IMR-90 (cell line): ENCODE measurements at regions not wholly inside any gene's neighbourhood (a gene's known extent, or its start where the extent isn't known, plus 50 kb on each side); places are given as distances from the start of the nearest gene placed in this dataset.

Experiments used
- ATAC-seq: fragments of 200-7000 bp; cut with Tn5 transposase; 2 replicates; pipeline ENCODE4 v1.9.1; 2020; ENCODE audit warnings: low read depth, mild to moderate bottlenecking, moderate library complexity
- BruUV-seq: library from RNA; stranded (reverse); fragments of 400-500 nt; replicated peaks from 2 replicates; lab custom pipeline; 2021; lab: Mats Ljungman, UMichigan
- CTCF ChIA-PET: fragments of 300-600 bp; formaldehyde crosslinking; extraction: SDS; loops from one replicate; lab custom pipeline; 2021; ENCODE audit warnings: antibody characterized with exemption; lab: Yijun Ruan, JAX
- POLR2A ChIA-PET: fragments of 300-600 bp; sonication (Branson Sonifier 250); formaldehyde crosslinking; loops from one replicate; lab custom pipeline; 2022; ENCODE audit warnings: antibody characterized with exemption; ENCODE audit not compliant: unreplicated experiment; lab: Charles Lee
- DNase-seq: peaks from one replicate; pipeline ENCODE4 v3.0.0; 2013
- H2AFZ ChIP-seq: replicated peaks from 2 replicates; pipeline ENCODE3; 2013; ENCODE audit warnings: low read length, mild to moderate bottlenecking; ENCODE audit not compliant: poor library complexity
- H2AK5ac ChIP-seq: 2 replicates; pipeline ENCODE4 v1.6.1; 2013; ENCODE audit warnings: low read depth, low read length, inconsistent platforms
- H2AK9ac ChIP-seq: replicated peaks from 2 replicates; pipeline ENCODE3; 2013; ENCODE audit warnings: mild to moderate bottlenecking, low read depth, low read length, moderate library complexity; ENCODE audit not compliant: poor library complexity
- H2BK120ac ChIP-seq: 2 replicates; pipeline ENCODE4 v1.6.1; 2013; ENCODE audit warnings: low read depth, low read length, inconsistent platforms
- H2BK15ac ChIP-seq: 3 replicates; pipeline ENCODE4 v1.6.1; 2013; ENCODE audit warnings: low read depth, low read length, inconsistent platforms
- H2BK20ac ChIP-seq: 2 replicates; pipeline ENCODE4 v1.6.1; 2013; ENCODE audit warnings: low read depth, mild to moderate bottlenecking, inconsistent platforms, low read length, moderate library complexity
- H2BK5ac ChIP-seq: 2 replicates; pipeline ENCODE4 v1.6.1; 2013; ENCODE audit warnings: mild to moderate bottlenecking, low read depth, low read length, inconsistent platforms; ENCODE audit not compliant: poor library complexity, severe bottlenecking
- H3K14ac ChIP-seq: replicated peaks from 2 replicates; pipeline ENCODE4 v1.6.1; 2013; ENCODE audit warnings: low read depth, low read length, inconsistent platforms
- H3K18ac ChIP-seq: 2 replicates; pipeline ENCODE4 v1.6.1; 2013; ENCODE audit warnings: low read depth, low read length, control low read depth
- H3K23ac ChIP-seq: 2 replicates; pipeline ENCODE4 v1.6.1; 2013; ENCODE audit warnings: low read depth, low read length, inconsistent platforms
- H3K27ac ChIP-seq: 2 replicates; pipeline ENCODE4 v1.5.1; 2013; ENCODE audit warnings: mild to moderate bottlenecking, control low read depth, low read length; ENCODE audit not compliant: insufficient read depth
- H3K27me3 ChIP-seq: 2 replicates; pipeline ENCODE4 v1.6.1; 2013; ENCODE audit warnings: low read length; ENCODE audit not compliant: control insufficient read depth, insufficient read depth
- H3K36me3 ChIP-seq: 2 replicates; pipeline ENCODE4 v1.6.1; 2013; ENCODE audit warnings: low read length, mixed read lengths; ENCODE audit not compliant: control insufficient read depth, insufficient read depth
- H3K4ac ChIP-seq: 2 replicates; pipeline ENCODE4 v1.6.1; 2013; ENCODE audit warnings: low read depth, low read length, inconsistent platforms
- H3K4me1 ChIP-seq: 2 replicates; pipeline ENCODE4 v1.6.1; 2013; ENCODE audit warnings: low read length, mixed read lengths; ENCODE audit not compliant: control insufficient read depth, insufficient read depth
- H3K4me2 ChIP-seq: 2 replicates; pipeline ENCODE4 v1.6.1; 2013; ENCODE audit warnings: low read depth, mild to moderate bottlenecking, control low read depth, low read length, moderate library complexity
- H3K4me3 ChIP-seq: 2 replicates; pipeline ENCODE4 v1.5.1; 2013; ENCODE audit warnings: low read depth, mild to moderate bottlenecking, control low read depth, low read length, moderate library complexity; ENCODE audit not compliant: insufficient read depth
- H3K56ac ChIP-seq: 2 replicates; pipeline ENCODE4 v1.6.1; 2013; ENCODE audit warnings: low read length, inconsistent platforms; ENCODE audit not compliant: insufficient read depth; ENCODE audit errors: extremely low read depth
- H3K79me1 ChIP-seq, 2 experiments: 2 replicates each; pipeline ENCODE4 v1.6.1; 2013; ENCODE audit warnings: low read length in 2 of 2, inconsistent platforms in 1 of 2, low read depth in 1 of 2
- H3K9ac ChIP-seq: 2 replicates; pipeline ENCODE4 v1.6.1; 2013; ENCODE audit warnings: low read depth, low read length, control low read depth
- H3K9me1 ChIP-seq: 2 replicates; pipeline ENCODE4 v1.6.1; 2013; ENCODE audit warnings: low read length, inconsistent platforms; ENCODE audit not compliant: insufficient read depth
- H3K9me3 ChIP-seq: 2 replicates; pipeline ENCODE4 v1.6.1; 2013; ENCODE audit warnings: low read length; ENCODE audit not compliant: control insufficient read depth, insufficient read depth
- H4K20me1 ChIP-seq: 2 replicates; pipeline ENCODE4 v1.6.1; 2013; ENCODE audit warnings: low read length, inconsistent platforms; ENCODE audit not compliant: insufficient read depth
- H4K5ac ChIP-seq: 2 replicates; pipeline ENCODE4 v1.6.1; 2013; ENCODE audit warnings: mild to moderate bottlenecking, low read depth, low read length, control low read depth
- H4K8ac ChIP-seq, 2 experiments: 2 replicates each; pipeline ENCODE4 v1.6.1; 2013; ENCODE audit warnings: low read depth in 2 of 2, low read length in 2 of 2, control low read depth in 1 of 2, inconsistent platforms in 1 of 2
- H4K91ac ChIP-seq: 2 replicates; pipeline ENCODE4 v1.6.1; 2013; ENCODE audit warnings: low read depth, low read length, inconsistent platforms; ENCODE audit not compliant: insufficient read depth
- BHLHE40 ChIP-seq: fragments of 150-350 bp; IDR thresholded peaks from 2 replicates; pipeline ENCODE4 v1.6.1; 2016; ENCODE audit warnings: mild to moderate bottlenecking, low read depth, low read length
- CEBPB ChIP-seq: IDR thresholded peaks from 2 replicates; pipeline ENCODE4 v1.6.1; 2012; ENCODE audit warnings: low read depth, low read length, improper control_type of control experiment
- CHD1 ChIP-seq: IDR thresholded peaks from 2 replicates; pipeline ENCODE4 v1.6.1; 2012; ENCODE audit warnings: low read depth, low read length, improper control_type of control experiment
- FOS ChIP-seq: fragments of 150-350 bp; IDR thresholded peaks from 2 replicates; pipeline ENCODE4 v1.6.1; 2016; ENCODE audit warnings: low read depth, low read length
- MAFK ChIP-seq: IDR thresholded peaks from 2 replicates; pipeline ENCODE4 v1.6.1; 2012; ENCODE audit warnings: low read depth, low read length, improper control_type of control experiment
- MAZ ChIP-seq: IDR thresholded peaks from 2 replicates; pipeline ENCODE4 v1.6.1; 2012; ENCODE audit warnings: low read depth, mild to moderate bottlenecking, low read length, improper control_type of control experiment, moderate library complexity, borderline replicate concordance
- MXI1 ChIP-seq: IDR thresholded peaks from 2 replicates; pipeline ENCODE4 v1.6.1; 2012; ENCODE audit warnings: low read depth, mild to moderate bottlenecking, low read length, moderate library complexity, borderline replicate concordance
- NFE2L2 ChIP-seq: fragments of 150-350 bp; IDR thresholded peaks from 2 replicates; pipeline ENCODE4 v1.6.1; 2016; ENCODE audit warnings: low read depth, mild to moderate bottlenecking, low read length
- POLR2A ChIP-seq: IDR thresholded peaks from 2 replicates; pipeline ENCODE4 v1.6.1; 2012; ENCODE audit warnings: mild to moderate bottlenecking, low read depth, low read length
- RAD21 ChIP-seq: IDR thresholded peaks from 2 replicates; pipeline ENCODE4 v1.6.1; 2012; ENCODE audit warnings: low read length, improper control_type of control experiment
- RCOR1 ChIP-seq: IDR thresholded peaks from 2 replicates; pipeline ENCODE4 v1.6.1; 2012; ENCODE audit warnings: mild to moderate bottlenecking, low read length, improper control_type of control experiment; ENCODE audit not compliant: insufficient replicate concordance
- RFX5 ChIP-seq: IDR thresholded peaks from 2 replicates; pipeline ENCODE4 v1.8.0; 2012; ENCODE audit warnings: low read depth, mild to moderate bottlenecking, low read length, moderate library complexity
- SMC3 ChIP-seq: fragments of 150-350 bp; IDR thresholded peaks from 2 replicates; pipeline ENCODE4 v1.6.1; 2016; ENCODE audit warnings: low read depth, mild to moderate bottlenecking, antibody characterized with exemption, low read length, moderate library complexity
- WGBS, 2 experiments: methylation state at CpG; one replicate each; pipeline versions ENCODE4 v1.1.5 to v1.1.7; 2013; ENCODE audit warnings: missing lambda C conversion rate in 2 of 2; ENCODE audit not compliant: insufficient read length in 1 of 2; ENCODE audit errors: extremely low coverage in 2 of 2; 5-methylcytosine and 5-hydroxymethylcytosine counted together
- dilution Hi-C: fragments of 300-500 bp; cut with HindIII; formaldehyde crosslinking; loops from one replicate; pipeline ENCODE4 v1.14.3; 2018; ENCODE audit warnings: low sequenced_read_pairs; ENCODE audit not compliant: unreplicated experiment
- in situ Hi-C: fragments of 300-500 bp; cut with MboI; formaldehyde crosslinking; loops from 3 replicates; pipeline ENCODE4 v1.14.3; 2019; ENCODE audit warnings: low sequenced_read_pairs, inconsistent platforms, mixed read lengths
- intact Hi-C: fragments of 100-400 bp; cut with micrococcal nuclease; formaldehyde crosslinking; loops from 2 replicates; pipeline ENCODE4 v1.10.0; 2022
- TF ChIP-seq, protein P1 (sequence below): conservative IDR thresholded peaks from 2 replicates; pipeline ENCODE4 v1.5.1; 2012; ENCODE audit warnings: mild to moderate bottlenecking, low read depth, low read length, improper control_type of control experiment
- TF ChIP-seq, protein P2 (sequence below): fragments of 150-350 bp; IDR thresholded peaks from 2 replicates; pipeline ENCODE4 v1.6.1; 2017; ENCODE audit warnings: mild to moderate bottlenecking, antibody characterized with exemption, low read length, low read depth
- TF ChIP-seq, protein P3 (sequence below): fragments of 150-350 bp; IDR thresholded peaks from 2 replicates; pipeline ENCODE4 v1.6.1; 2016; ENCODE audit warnings: low read depth, mild to moderate bottlenecking, low read length, moderate library complexity, borderline replicate concordance

DNA sequence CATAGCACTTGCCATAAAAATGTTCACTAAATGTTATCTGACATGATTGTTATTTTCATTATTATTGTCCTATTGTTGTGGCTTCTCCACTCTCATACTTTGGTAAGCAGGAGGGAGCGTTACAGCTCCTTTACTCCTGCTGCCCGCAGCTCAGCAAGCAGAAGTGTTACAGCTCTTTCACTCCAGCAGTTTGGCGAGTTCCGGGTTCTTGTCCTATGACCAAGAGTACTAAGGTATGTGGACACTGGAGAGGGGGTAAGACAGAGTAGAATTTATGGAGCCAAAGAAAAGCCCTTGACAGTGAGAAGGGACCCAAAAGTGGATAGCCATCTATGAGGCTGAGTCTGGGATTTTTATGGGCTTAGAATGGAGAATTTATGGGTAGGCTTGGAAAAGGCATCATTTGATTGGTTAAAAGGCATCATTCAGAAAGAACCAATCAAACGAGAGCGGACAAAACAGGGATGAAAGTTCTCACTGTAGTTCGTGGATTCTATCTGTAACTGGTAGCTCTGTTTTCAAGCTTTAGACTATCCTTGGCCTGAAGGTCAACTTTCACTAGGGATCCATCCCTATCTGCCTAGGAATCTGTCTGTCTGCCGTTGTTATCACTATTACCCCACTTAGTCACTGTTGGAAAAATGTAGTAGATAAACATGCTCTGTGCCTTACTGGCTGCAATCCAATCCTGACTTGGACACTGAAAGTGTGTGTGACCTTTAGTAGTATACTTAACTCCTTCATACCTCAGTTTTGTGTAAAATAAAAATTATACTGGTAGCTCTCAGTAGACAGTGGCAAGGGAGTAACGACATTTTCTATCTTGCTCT is 545.6 kb upstream of the LCORL start:
- no CpG with 5 or more reads among the region's 9 CpGs for WGBS, 2 experiments
- Histone ChIP-seq H2AK5ac (no peak overlapping the region), H2BK5ac (no peak overlapping the region), H3K9me3 (no peaks in the 10 kb centered on the region; the same call in 1 of the 2 replicates), H3K36me3 (no peaks in the 10 kb centered on the region), H2BK120ac (no peak overlapping the region), H3K4me3 (no peak overlapping the region), H4K20me1 (no peaks in the 10 kb centered on the region), H3K56ac (no peak overlapping the region), H2AFZ (no peak overlapping the region), H3K27ac (no peak overlapping the region), H3K9me1 (no peaks in the 10 kb centered on the region), H3K4me1 (no peaks in the 10 kb centered on the region), H4K8ac (no peak overlapping the region), H2AK9ac (no peak overlapping the region), H4K5ac (no peak overlapping the region), H3K79me1 (no peaks in the 10 kb centered on the region), H3K9ac (no peak overlapping the region), H3K27me3 (no peaks in the 10 kb centered on the region), H4K91ac (no peak overlapping the region), H3K4ac (no peak overlapping the region), H2BK15ac (no peak overlapping the region), H3K14ac (no peak overlapping the region), H3K23ac (no peak overlapping the region), H3K18ac (no peak overlapping the region), H2BK20ac (no peak overlapping the region), H3K4me2 (no peak overlapping the region)
- CTCF ChIA-PET: no interaction called here
- TF ChIP-seq, protein P1, sequence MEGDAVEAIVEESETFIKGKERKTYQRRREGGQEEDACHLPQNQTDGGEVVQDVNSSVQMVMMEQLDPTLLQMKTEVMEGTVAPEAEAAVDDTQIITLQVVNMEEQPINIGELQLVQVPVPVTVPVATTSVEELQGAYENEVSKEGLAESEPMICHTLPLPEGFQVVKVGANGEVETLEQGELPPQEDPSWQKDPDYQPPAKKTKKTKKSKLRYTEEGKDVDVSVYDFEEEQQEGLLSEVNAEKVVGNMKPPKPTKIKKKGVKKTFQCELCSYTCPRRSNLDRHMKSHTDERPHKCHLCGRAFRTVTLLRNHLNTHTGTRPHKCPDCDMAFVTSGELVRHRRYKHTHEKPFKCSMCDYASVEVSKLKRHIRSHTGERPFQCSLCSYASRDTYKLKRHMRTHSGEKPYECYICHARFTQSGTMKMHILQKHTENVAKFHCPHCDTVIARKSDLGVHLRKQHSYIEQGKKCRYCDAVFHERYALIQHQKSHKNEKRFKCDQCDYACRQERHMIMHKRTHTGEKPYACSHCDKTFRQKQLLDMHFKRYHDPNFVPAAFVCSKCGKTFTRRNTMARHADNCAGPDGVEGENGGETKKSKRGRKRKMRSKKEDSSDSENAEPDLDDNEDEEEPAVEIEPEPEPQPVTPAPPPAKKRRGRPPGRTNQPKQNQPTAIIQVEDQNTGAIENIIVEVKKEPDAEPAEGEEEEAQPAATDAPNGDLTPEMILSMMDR: no peak
- no peak for TF ChIP-seq FOS
- no peak for TF ChIP-seq MAFK
- no peak for TF ChIP-seq CHD1
- TF ChIP-seq, protein P2, sequence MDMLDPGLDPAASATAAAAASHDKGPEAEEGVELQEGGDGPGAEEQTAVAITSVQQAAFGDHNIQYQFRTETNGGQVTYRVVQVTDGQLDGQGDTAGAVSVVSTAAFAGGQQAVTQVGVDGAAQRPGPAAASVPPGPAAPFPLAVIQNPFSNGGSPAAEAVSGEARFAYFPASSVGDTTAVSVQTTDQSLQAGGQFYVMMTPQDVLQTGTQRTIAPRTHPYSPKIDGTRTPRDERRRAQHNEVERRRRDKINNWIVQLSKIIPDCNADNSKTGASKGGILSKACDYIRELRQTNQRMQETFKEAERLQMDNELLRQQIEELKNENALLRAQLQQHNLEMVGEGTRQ: no peak
- TF ChIP-seq, protein P3, sequence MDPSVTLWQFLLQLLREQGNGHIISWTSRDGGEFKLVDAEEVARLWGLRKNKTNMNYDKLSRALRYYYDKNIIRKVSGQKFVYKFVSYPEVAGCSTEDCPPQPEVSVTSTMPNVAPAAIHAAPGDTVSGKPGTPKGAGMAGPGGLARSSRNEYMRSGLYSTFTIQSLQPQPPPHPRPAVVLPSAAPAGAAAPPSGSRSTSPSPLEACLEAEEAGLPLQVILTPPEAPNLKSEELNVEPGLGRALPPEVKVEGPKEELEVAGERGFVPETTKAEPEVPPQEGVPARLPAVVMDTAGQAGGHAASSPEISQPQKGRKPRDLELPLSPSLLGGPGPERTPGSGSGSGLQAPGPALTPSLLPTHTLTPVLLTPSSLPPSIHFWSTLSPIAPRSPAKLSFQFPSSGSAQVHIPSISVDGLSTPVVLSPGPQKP: no peak
- no peak for TF ChIP-seq RAD21
- TF ChIP-seq BHLHE40: no peak
- no peak for TF ChIP-seq POLR2A
- no peak for TF ChIP-seq CEBPB
- TF ChIP-seq MXI1: no peak
- no peak for TF ChIP-seq MAZ
- TF ChIP-seq SMC3: no peak
- TF ChIP-seq NFE2L2: no peak
- TF ChIP-seq RFX5: no peak
- no peak for TF ChIP-seq RCOR1
- dilution Hi-C loops (no loop called here), intact Hi-C loops (no loop called here), in situ Hi-C loops (no loop called here)
- DNase-seq: no peak
- ATAC-seq: no peak
- POLR2A ChIA-PET: no interaction called here
- BruUV-seq: no TSS peak
